WI38 (cell line): ENCODE measurements at regions not wholly inside any gene's neighbourhood (a gene's known extent, or its start where the extent isn't known, plus 50 kb on each side); places are given as distances from the start of the nearest gene placed in this dataset.

Source experiments
- H3K4me3 ChIP-seq: 2 replicates; pipeline ENCODE4 v1.5.1; 2011; ENCODE audit warnings: low read depth, mild to moderate bottlenecking, control low read depth, low read length
- CTCF ChIP-seq: IDR thresholded peaks from 2 replicates; pipeline ENCODE4 v1.5.1; 2012; ENCODE audit warnings: low read depth, mild to moderate bottlenecking, control low read depth, low read length

DNA sequence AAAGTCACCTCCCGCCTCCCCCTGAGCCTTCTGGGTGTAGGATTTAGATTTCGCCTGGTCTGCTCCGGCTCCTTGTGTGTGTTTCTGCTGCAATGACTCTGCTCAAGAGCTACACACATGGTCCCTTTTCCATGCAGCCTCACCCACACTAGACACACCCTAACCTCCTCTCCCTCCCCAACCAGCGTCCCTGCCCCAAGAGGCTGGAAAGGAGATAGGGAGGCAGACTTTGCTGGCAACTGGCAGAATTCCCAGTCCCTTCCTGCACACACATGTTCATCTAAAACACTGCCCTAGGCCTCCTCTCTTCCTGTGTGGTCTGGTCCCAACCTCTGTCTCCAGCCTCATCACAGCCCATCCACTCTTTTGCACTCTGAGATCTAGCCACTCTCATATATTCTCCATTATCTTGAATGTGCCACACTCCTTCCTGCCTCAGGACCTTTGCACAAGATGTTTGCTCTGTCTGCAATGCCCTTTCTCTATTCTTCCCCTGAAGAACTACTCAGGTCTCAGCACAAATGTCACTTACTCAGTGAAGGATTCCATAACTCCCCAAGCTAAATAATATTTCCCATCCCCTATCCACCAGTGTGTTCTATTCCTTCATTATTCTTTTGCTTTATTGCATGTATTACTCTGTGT, 253.8 kb downstream of the CDK5RAP2 start:
- no peak overlapping the region for H3K4me3 ChIP-seq
- no peak for TF ChIP-seq CTCF

DNA sequence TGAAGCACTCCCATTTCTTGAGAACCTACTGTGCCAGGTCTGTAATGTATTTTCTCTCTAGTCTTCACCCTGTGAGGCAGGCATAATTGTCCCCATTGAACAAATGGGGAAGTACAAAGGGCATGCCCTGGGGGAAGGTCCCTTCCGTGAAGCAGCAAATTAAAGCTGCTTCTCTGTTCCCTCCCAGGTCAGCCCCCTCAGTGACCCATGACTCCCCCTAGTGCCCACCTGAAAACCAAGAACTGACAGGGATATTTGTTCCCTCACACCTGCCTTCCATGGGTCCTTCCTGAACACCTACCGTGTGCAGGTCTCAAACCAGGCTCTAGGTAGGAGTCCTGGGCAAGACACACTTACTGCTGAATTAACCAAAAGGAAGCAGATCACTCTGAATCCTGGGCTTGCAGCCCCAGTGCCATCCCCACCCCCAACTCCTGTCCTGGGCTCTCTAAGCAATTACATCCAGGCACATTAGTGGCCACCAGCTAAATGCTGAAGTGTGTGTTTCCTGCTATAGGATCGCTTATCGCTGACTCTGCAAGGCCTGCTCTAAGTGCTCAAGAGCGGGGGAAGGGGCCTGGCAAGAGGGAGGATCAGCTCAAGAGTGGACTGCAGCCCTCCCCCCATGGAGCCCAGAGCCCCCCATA, 254.8 kb downstream of the CDK5RAP2 start:
- H3K4me3 ChIP-seq, result no peak overlapping the region
- TF ChIP-seq CTCF, result no peak

DNA sequence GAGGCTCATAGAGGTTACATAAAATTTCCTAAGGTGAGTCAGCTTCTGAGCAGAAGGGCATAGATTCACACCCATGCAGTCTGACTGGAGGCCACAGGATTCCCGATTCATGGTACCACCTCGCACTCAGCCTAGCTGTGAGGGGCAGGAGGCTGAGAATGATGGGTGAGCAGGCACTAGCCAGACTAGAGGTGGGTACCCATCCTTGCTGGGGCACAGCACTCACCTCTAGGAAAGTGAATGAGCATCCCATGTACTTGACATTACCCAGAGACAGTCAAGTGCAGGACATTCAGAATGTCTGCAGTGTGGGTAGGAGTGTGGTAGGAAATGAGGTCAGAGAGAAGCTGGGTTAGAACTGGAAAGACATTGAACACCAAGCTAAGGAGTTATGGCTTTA, 255.5 kb downstream of the CDK5RAP2 start:
- H3K4me3 ChIP-seq, result no peak overlapping the region
- no peak for TF ChIP-seq CTCF

GRCh38 chr9:120323125-120323524, 256.8 kb downstream of the CDK5RAP2 start:
- no peak for TF ChIP-seq CTCF
- H3K4me3 ChIP-seq, result no peak overlapping the region

DNA sequence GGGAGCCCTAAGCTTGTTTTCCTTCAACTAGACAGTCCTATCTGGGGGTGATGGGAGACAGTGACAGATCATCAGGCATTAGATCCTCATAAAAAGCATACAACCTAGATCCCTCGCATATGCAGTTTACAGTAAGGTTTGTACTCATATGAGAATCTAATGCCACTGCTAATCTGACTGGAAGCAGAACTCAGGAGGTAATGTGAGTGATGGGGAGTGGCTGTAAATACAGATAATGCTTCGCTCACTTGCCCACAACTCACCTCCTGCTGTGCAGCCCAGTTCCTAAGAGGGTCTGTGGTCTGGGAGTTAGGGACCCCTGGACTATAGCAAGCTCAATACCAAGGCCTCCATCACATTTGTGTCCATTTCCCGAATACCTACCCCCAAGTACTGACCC, 260.5 kb downstream of the CDK5RAP2 start:
- TF ChIP-seq CTCF, result no peak
- H3K4me3 ChIP-seq, result no peak overlapping the region

DNA sequence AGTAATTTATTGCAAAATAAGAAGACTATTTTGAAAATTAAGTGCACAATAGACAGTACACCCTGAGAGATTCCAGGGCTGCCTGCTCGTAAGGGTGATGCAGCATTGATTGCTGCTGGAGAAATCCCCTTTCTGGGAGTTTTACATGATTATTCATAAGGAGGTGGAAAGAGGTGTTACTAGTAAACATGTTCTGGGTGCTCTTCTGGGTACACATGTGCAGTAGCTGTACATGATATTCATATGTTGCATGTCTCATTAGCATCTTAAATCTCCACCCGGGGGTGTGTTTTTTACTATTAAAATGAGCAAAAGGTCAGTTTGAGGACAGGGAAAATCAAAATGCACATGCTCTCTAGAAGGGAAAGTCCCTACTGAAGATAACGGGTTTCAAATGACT, 264.8 kb downstream of the CDK5RAP2 start:
- no peak for TF ChIP-seq CTCF
- H3K4me3 ChIP-seq, result no peak overlapping the region

DNA sequence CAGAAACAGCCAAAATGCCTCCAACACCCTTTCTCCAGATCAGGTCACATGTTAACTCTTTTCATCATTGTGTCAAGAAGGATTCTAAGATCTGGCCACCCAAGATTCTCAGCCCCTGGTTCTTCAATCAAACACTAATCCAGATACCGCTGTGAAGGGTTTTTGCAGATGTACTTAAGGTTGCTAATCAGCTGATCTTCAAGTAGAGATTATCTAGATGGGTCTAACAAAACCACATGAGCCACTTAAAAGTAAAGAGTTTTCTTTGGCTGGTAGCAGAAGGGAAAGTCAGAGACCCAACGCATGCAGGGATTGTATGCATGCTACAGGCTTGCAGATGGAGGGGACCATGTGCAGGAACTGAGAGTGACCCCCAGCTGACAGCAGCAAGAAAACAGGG, 267.9 kb downstream of the CDK5RAP2 start:
- TF ChIP-seq CTCF, result no peak
- no peak overlapping the region for H3K4me3 ChIP-seq
